GM10266 (cell line): ENCODE measurements at regions not wholly inside any gene's neighbourhood (a gene's known extent, or its start where the extent isn't known, plus 50 kb on each side); places are given as distances from the start of the nearest gene placed in this dataset.

Experiments used
- DNase-seq: peaks from one replicate; pipeline ENCODE4 v3.0.0; 2012; ENCODE audit errors: extremely low spot score
- CTCF ChIP-seq: IDR thresholded peaks from 2 replicates; pipeline ENCODE4 v1.5.1; 2012; ENCODE audit warnings: mild to moderate bottlenecking, low read depth; ENCODE audit not compliant: control insufficient read depth, insufficient read depth; ENCODE audit errors: missing control alignments

GRCh38 chr7:145696071-145696470, 420.5 kb upstream of the CNTNAP2 start:
- TF ChIP-seq CTCF: no peak
- DNase-seq: no peak

- TF ChIP-seq CTCF: no peak
- no peak for DNase-seq
Observed at GRCh38 chr7:145692237-145692950, 424.2 kb upstream of the CNTNAP2 start.

- no peak for DNase-seq
- TF ChIP-seq CTCF: no peak
Observed at GRCh38 chr7:145691377-145691914, 425.2 kb upstream of the CNTNAP2 start.

GRCh38 chr7:145681646-145682045, 435.0 kb upstream of the CNTNAP2 start:
- DNase-seq: no peak
- TF ChIP-seq CTCF: no peak

GRCh38 chr7:145681159-145681558, 435.4 kb upstream of the CNTNAP2 start:
- TF ChIP-seq CTCF: no peak
- DNase-seq: no peak

GRCh38 chr7:145665499-145666258, 450.9 kb upstream of the CNTNAP2 start:
- no peak for DNase-seq
- TF ChIP-seq CTCF: no peak

- DNase-seq: no peak
- TF ChIP-seq CTCF: no peak
Observed at GRCh38 chr7:145655666-145656065, 460.9 kb upstream of the CNTNAP2 start.
